Caki2 (cell line): ENCODE measurements at regions not wholly inside any gene's neighbourhood (a gene's known extent, or its start where the extent isn't known, plus 50 kb on each side); places are given as distances from the start of the nearest gene placed in this dataset.

Source experiments
- DNase-seq: peaks from one replicate; pipeline ENCODE4 v3.0.0-alpha.2; 2015; ENCODE audit warnings: low read depth
- in situ Hi-C: cut with HindIII; loops from 2 replicates; pipeline ENCODE4 v1.10.0; 2016; ENCODE audit warnings: low sequenced_read_pairs, low pct_unique_long_range_greater_than_20kb, mixed read lengths

DNA sequence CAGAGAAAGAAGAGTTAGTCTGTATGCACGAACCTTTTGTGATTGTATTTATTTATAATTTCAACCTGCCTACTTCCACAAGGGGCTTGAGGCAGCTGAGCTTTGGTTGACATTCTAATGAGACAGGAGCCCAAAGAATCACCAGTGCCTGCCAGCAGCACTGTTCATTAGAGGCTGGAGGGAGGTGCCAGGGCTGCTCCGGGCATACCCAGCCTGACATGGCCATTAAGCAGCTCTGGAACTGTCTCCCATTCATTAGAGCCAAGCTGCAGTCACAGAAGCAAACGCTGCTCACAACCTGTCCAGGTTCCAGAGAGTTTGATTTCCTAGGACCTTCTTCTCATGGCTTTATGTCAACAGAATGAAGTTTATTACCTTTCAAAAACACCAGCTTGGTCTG, 425.5 kb downstream of the RFC3 start:
- in situ Hi-C loops, result no loop called here
- no peak for DNase-seq

DNA sequence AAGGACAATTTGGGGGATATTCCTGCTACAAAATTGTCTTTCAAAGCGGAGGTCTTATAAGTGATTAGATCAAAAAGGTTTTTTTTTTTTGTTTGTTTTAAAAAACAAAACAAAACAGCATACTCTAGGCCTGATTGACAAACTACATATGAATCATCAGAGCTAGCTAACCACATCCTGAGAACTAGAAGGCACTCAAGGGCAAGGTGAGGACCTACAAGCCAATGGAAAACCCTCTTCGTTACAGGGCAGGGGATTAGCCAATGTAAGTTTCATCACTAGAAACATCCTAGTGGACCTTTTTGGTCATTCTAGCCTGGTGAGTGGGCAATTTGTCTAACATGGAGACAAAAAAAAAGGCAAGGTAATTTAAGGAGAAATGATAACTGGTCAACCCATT, 428.6 kb downstream of the RFC3 start:
- in situ Hi-C loops, result no loop called here
- no peak for DNase-seq

DNA sequence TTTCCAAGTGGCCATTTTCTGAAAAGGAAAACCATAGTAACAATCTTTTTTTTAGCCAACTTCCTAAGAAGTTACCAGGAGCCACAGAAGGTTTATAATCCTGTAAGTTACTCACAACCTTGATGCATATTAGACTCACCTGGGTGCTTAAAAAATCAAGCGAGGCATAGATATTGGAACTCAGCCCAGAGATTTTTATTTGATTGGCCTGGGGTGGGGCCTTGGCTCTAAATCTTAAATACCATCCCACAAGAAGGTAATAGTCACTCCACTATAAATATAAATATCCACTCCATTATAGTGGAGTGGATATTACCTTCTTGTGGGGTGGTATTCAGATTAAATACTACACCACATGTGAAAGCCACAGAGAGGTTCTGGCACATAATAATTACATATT, 429.6 kb downstream of the RFC3 start:
- DNase-seq, result no peak
- in situ Hi-C loops, result no loop called here

DNA sequence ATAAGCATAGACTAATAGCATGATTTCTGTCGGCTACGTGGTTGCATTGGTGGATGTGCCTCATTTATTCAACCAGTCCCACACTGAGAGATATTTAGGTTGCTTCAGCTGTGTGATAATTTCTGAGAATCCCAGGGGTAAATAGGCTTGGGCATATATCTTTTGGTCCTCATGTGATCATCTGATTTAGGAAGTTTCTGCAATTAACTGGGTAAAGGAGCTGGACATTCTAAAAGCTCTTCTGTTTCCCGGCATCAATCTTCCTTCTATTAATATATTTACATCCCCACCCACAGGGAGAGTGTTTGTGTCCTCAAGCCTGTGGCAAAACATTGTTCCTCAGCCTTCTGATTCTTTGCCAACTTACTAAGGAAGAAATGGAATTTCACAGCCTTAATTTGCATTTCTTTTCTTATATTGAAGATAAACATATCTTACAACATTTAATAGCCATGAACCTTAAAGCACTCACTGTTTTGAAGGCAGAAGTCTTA, 431.6 kb downstream of the RFC3 start:
- DNase-seq, result no peak
- in situ Hi-C loops, result no loop called here

DNA sequence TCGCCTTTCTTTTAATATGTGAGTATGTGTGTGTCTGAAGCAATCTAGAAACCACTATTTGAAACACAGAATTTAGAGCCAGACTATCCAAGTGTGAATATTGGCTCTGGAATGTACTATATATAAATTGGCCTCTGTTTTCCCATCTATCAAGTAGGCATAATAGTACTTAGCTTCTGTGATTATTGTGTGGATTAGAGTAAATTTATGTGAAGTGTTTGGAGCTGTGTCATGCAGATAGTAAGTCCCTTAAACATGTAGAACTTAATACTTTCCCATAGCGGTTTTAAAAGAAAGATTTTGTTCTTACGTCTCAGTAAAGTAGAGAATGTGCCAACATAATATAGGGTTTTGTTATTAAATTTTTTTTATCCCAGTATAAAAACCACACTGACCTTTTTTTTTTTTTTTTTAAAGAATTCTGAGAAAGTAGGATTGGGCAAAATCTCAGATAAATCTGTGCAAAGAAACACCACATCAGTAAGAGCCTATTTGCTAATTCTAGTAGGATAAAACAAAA, 432.3 kb downstream of the RFC3 start:
- in situ Hi-C loops, result no loop called here
- no peak for DNase-seq

DNA sequence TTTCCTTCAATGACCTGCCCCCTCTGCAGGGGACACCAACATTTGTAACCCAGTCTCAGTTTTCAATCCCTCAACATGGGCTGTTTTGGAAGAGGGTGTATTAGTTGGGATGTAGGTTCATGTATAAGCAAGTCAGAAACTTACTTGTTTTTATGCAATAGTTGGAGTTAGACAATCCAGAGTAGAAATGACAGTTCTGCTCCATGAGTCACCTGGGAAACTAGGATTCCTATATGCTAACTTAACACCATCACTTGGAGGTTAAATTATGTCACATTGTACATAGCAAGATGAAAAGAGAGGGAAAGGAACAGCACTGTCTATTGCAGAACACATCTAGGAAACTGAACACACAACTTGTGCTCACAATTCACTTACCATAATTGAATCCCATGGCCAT, 436.4 kb downstream of the RFC3 start:
- in situ Hi-C loops, result no loop called here
- no peak for DNase-seq

DNA sequence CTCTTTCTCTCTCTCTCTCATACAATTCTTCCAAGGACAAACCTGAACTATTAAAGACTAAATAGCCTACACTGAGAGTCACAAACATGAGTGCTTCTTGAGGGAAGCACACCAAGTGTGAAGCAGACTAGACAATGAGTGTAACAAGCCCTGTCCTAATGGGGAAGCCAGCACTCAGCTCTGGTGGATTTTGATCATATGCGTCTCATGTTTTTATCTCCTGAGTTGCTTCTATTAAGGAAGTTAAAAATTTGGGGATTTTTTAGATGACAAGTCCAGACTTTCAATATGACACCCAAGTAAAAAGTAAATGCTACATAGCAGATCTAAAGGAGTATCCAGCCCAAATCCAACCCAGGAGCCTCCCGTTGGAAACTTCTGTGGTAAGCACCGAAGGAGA, 437.8 kb downstream of the RFC3 start:
- in situ Hi-C loops, result no loop called here
- no peak for DNase-seq

DNA sequence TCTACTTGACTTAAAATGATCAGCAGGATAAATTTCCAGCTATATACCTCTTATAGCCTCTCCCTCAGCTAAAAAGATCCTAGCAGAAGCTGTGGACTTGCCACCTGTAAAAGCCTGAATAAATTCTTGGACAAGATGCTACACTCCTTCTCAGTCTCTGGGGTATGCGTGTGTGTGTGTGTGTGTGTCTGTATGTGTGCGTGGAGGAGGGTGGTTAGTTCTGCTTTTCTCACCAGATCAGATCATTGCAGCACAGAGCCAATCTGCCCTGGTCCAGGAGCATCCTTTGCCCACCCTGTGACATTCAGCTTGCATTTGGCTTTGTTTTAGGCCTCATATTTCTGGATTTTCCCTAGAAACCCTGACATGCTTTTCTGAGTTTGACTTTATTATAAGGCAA, 438.3 kb downstream of the RFC3 start:
- in situ Hi-C loops, result no loop called here
- DNase-seq, result no peak

DNA sequence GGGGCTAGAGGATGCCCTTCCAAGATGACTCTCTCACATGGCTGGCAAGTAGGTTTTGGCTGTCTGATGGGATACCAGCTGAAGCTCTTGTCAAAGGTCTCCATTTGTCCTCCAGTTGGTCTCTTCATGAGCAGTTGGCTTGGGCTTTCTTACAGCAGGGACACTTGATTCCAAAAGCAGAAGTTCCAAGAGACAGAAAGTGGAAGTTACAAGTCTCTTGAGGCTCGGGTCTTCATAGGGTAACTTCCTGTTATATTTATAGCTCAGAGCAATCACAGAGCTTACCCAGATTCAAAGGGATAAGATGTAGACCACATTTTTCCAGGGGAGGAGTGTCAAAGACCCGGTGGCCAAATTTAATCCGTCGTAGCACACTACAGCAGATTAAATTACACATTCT, 440.0 kb downstream of the RFC3 start:
- in situ Hi-C loops, result no loop called here
- no peak for DNase-seq

DNA sequence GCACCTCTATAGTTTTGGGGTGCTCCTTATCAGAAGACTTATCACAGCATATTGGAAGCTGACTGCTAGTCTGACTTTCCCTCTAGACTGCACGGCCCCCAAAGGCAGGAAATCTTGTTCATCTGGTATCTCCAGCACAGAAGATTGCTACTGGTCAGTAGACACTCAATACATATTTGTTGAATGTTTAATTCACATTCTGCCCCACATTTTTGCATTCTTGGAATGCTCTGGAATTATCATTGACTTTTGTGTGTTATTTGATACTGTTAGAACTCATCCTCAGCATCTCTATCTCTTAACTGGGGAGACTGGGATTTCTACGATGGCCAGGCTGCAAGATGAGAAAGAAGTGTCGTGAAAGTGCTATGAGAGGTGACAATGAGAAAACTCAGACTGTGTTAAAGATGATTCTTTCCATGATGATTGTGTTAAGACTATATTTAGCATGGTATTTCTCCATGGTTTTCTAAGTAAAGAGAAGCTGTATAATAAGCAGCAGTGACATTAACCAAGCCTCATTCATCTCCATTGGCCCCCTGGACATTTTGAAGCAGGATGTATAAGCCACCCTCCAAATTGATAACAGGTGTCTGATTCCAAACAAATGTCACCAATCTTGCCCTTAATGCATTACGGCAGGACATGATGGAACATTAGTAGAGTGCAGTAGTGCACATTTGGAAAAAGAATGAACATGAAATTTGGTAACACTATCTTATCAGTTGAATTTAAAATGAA, 440.9 kb downstream of the RFC3 start:
- in situ Hi-C loops, result no loop called here
- no peak for DNase-seq

DNA sequence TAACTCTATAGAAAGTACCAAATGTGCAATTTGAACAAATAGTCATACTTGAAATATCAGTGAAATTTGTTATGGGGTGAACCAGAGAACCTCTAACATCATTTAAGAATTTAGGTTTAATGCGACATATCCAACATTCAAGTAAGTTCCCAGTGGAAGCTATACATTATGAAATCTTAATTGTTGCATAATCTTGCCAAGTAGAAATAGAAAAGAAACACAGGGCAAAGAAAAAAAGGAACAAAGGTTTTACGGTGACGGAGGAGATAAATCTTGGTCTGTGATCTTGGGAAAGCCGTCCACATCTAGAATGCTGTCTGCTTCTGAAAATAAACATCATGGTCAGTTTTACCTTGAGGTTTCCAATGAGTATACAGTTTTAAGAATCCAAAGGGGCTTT, 445.7 kb downstream of the RFC3 start:
- in situ Hi-C loops, result no loop called here
- no peak for DNase-seq

DNA sequence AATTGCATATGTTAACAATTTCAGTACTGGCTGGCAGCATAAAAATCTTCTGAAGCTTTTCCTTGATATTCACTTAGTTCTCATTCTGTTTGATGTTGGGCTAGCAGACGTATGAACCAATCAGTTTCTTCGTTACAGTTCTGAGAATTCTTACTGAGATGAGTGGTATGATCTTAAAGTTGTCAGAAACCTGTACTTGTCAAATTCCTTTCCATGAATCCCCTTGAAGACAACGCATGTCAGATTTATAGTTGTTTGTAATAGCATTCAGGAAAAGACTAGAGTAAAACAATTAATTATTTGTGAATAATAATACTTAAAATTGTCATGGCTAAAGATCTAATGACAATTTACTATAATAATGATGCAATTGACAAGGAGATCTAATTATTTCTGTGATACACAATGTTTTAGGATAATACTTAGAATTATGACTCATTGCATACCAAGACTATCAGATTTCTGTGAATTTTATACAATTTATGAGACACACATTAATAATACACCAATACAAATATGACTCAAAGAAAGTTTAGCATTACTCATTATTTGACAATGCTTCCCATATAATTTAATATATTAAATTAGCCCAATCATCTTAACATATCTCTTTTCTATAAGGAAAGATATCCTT, 447.2 kb downstream of the RFC3 start:
- no peak for DNase-seq
- in situ Hi-C loops, result no loop called here

DNA sequence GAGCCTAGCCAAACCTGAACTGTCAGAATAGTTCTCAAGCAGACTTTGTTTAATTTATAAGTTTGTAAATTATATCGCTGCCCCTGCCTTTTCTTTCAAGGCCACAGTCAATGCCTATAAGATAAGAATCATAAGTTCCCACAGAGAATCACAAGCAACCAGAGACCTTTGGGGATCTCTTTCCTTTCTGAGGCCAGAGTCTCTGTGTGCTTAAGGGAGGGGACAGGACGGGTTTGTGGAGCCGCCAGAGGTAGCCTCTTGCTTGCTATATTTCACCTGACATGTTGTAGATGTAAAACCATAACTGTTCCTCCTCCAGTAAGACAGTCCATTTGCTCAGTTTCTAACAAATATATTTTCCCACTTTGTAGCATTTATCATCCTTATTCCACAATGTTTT, 458.8 kb downstream of the RFC3 start:
- no peak for DNase-seq
- in situ Hi-C loops, result no loop called here

DNA sequence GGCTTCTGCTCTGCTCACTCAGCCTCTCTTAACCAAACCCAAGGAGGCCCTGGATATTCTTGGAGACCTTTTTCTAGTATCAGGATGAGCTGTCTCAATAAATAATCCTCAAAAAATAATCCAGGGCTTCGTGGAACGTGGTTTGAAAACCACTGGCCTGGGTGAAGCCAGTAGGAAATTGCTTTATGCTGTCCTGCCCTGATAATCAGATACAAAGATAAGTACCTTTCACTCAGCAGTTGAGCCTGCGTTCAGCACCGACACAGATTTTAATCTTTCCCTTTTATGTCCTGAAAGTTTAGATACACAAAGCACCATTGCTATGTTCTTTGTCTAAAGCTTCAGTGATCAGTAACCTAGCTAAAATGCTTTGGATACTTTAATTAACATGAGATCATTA, 460.0 kb downstream of the RFC3 start:
- in situ Hi-C loops, result no loop called here

DNA sequence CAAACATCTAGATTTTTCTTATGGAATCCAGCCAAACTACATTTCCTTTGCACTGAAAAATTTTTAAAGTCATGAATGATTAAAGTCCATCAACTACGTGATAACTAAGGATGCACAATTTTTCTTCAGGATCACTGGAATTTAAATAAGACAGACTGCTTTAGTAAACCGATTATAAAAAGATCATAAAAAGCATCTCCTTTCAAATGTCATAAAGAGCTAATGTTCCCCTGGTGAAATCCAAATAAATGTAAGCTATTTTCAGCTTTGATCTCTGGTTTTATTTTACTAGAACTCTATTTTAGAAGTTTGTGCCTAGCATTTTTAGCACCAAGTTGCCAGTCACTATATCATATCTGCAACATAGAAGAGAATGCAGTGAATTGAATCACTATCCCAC, 460.8 kb downstream of the RFC3 start:
- in situ Hi-C loops, result no loop called here
- DNase-seq, result no peak

More for the DNA sequence above, 460.0 kb downstream of the RFC3 start:
- DNase-seq, result no peak

DNA sequence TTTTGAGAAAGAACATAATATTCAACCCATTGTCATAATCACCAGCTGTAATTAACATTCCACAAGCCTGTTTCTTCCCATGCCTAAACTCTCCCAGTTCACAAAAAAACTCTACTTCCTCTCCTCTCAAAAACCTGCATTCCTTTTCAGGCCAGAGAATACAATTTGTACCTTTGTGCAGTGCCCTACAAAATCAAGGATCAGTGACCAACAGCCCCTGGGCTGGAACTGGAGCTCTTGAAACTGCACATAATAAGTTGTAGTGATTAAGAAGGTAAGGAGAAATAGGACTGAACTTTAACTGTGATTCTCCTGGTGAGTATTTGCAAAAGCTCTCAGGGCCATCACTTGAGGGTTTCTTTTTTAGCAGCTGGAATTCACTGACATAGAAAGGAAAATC, 472.7 kb downstream of the RFC3 start:
- in situ Hi-C loops, result no loop called here
- DNase-seq, result no peak

DNA sequence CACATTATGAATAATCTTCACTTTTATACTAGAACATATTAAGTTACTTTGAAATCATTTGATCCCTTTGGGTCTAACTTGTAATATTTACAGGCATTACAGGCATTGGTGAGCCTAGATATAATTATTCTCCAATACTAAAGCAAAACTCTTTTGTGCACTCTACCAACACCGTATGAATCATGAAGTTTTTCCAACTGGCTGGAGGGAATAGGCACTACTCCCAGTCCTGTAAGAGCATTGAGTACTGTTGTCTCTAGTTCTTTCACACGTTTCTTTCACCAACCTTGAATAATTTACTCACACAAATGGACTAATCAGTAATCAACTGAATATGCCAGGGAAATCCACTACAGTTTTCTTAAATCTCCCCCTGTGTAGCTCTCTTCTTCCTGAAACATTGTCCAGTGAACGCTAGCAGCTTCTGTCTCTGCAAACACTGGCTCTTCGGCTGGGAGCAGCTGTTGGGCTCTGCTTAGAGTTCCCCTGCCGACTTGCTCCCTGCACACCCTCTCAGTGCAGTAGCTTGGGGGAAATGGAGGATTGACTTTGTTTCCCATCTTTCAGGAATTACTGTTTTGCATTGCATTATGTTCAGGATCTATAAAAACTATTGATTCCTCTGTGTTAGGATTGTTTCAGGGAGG, 476.7 kb downstream of the RFC3 start:
- in situ Hi-C loops, result no loop called here
- no peak for DNase-seq

DNA sequence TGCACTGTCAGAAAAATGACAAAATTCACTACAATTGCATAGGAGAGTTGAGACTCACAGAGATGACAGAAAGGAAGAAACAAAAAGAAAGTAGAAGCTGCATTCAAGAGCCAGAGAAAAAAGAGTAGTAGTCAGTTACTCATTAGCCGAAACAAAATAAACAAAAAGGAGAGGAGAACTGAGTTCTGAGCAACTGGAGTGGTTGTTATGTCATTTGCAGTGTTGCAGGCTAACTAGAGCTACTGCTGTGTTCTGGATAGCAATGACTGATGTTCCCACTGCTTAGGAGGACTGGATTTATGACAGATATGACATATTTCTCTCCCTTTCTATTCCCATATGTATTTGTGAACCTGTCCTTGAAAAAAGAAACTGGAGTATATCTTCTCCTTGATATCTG, 482.6 kb downstream of the RFC3 start:
- in situ Hi-C loops, result no loop called here

DNA sequence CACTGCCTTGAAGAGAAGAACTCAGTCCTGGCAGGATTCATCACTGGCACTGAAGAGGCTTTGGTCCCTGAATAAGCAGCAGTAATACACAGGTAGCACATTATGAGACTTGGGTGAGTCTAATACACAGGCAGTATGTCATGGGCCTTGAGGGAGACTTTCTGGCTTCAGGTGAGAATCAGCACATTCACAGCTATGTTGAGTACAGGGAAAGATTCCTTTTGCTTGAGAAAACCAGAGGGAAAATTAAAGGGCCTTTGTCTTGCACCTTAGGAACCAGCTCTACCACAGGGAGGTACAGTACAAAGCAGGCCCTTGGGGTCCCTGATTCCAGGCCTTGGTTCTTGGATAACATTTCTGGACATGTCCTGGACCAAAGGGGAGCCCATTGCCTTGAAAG, 484.6 kb downstream of the RFC3 start:
- DNase-seq, result no peak

More for the DNA sequence above, 482.6 kb downstream of the RFC3 start:
- peak; percentile 27 for DNase-seq

More for the DNA sequence above, 484.6 kb downstream of the RFC3 start:
- in situ Hi-C loops, result no loop called here
